Neural cell (in vitro differentiated cells): ENCODE measurements at regions not wholly inside any gene's neighbourhood (a gene's known extent, or its start where the extent isn't known, plus 50 kb on each side); places are given as distances from the start of the nearest gene placed in this dataset.

ENCODE experiments used
- H2AFZ ChIP-seq: fragments of 200-600, 300-800 bp; sonication (generic), shearing (Covaris generic); 2 replicates; pipeline ENCODE4 v1.6.0; 2014; ENCODE audit warnings: low read depth, mild to moderate bottlenecking, antibody characterized with exemption, low read length, moderate library complexity
- H3F3A ChIP-seq: fragments of 200-600 bp; shearing (Covaris generic); 2 replicates; pipeline ENCODE4 v1.6.1; 2016; ENCODE audit warnings: mild to moderate bottlenecking, moderate library complexity, mixed read lengths, antibody characterized with exemption, low read length; ENCODE audit not compliant: insufficient read depth, poor library complexity, severe bottlenecking
- H3K27ac ChIP-seq: fragments of 200-600, 300-800 bp; sonication (generic), shearing (Covaris generic); 2 replicates; pipeline ENCODE4 v1.5.1; 2014; ENCODE audit warnings: mild to moderate bottlenecking, low read length, moderate library complexity
- H3K27me3 ChIP-seq: fragments of 300-800, 200-600 bp; sonication (generic), shearing (Covaris generic); 2 replicates; pipeline ENCODE4 v1.6.0; 2014; ENCODE audit warnings: mild to moderate bottlenecking, low read depth, low read length, moderate library complexity; ENCODE audit not compliant: insufficient read depth
- H3K36me3 ChIP-seq: fragments of 300-800, 200-600 bp; sonication (generic), shearing (Covaris generic); 2 replicates; pipeline ENCODE4 v1.5.1; 2014; ENCODE audit warnings: mild to moderate bottlenecking, antibody characterized with exemption, low read length, moderate library complexity; ENCODE audit not compliant: insufficient read depth
- H3K4me2 ChIP-seq: fragments of 300-800, 200-600 bp; sonication (generic), shearing (Covaris generic); 2 replicates; pipeline ENCODE4 v1.6.0; 2014; ENCODE audit warnings: mild to moderate bottlenecking, low read length
- H3K4me3 ChIP-seq: fragments of 300-800, 200-600 bp; sonication (generic), shearing (Covaris generic); 2 replicates; pipeline ENCODE4 v1.5.1; 2014; ENCODE audit warnings: mild to moderate bottlenecking, low read length, moderate library complexity
- H3K79me2 ChIP-seq: fragments of 200-600 bp; shearing (Covaris generic); replicated peaks from 2 replicates; pipeline ENCODE4 v1.6.0; 2014; ENCODE audit warnings: mild to moderate bottlenecking, low read length, moderate library complexity; ENCODE audit not compliant: insufficient read depth
- H3K9ac ChIP-seq: fragments of 300-800, 200-600 bp; sonication (generic), shearing (Covaris generic); 2 replicates; pipeline ENCODE4 v1.6.1; 2016; ENCODE audit warnings: mild to moderate bottlenecking, low read length, mixed read lengths
- H3K9me2 ChIP-seq: fragments of 200-600 bp; shearing (Covaris generic); 2 replicates; pipeline ENCODE4 v1.6.1; 2016; ENCODE audit warnings: mild to moderate bottlenecking, low read length, mixed read lengths; ENCODE audit not compliant: insufficient read depth
- H3K9me3 ChIP-seq: fragments of 200-600, 300-800 bp; sonication (generic), shearing (Covaris generic); 2 replicates; pipeline ENCODE4 v1.6.1; 2016; ENCODE audit warnings: mild to moderate bottlenecking, mixed run types, low read length, moderate library complexity, mixed read lengths
- H4K20me1 ChIP-seq: fragments of 200-600 bp; shearing (Covaris generic); 2 replicates; pipeline ENCODE4 v1.6.1; 2016; ENCODE audit warnings: mild to moderate bottlenecking, mixed run types; ENCODE audit not compliant: insufficient read depth
- EP300 ChIP-seq: fragments of 450-650 bp; conservative IDR thresholded peaks from 2 replicates; pipeline ENCODE4 v1.6.1; 2014; ENCODE audit warnings: antibody characterized with exemption, mild to moderate bottlenecking, moderate library complexity; ENCODE audit not compliant: poor library complexity, severe bottlenecking
- EZH2 ChIP-seq: fragments of 200-600, 300-800 bp; shearing (Covaris generic), sonication (generic); IDR thresholded peaks from 2 replicates; pipeline ENCODE4 v1.6.1; 2014; ENCODE audit warnings: antibody characterized with exemption, low read length, borderline replicate concordance, mild to moderate bottlenecking; ENCODE audit not compliant: insufficient read depth, poor library complexity, severe bottlenecking
- MXI1 ChIP-seq: fragments of 450-650 bp; conservative IDR thresholded peaks from 2 replicates; pipeline ENCODE4 v1.6.1; 2014; ENCODE audit warnings: antibody characterized with exemption, mild to moderate bottlenecking; ENCODE audit not compliant: poor library complexity, severe bottlenecking
- POLR2AphosphoS5 ChIP-seq: IDR thresholded peaks from 2 replicates; pipeline ENCODE4 v1.6.1; 2012
- RAD21 ChIP-seq: fragments of 450-650 bp; conservative IDR thresholded peaks from 2 replicates; pipeline ENCODE4 v1.6.1; 2014; ENCODE audit warnings: antibody characterized with exemption, mild to moderate bottlenecking, moderate library complexity
- SMC3 ChIP-seq: fragments of 450-650 bp; conservative IDR thresholded peaks from 2 replicates; pipeline ENCODE4 v1.6.1; 2014; ENCODE audit warnings: antibody characterized with exemption, mild to moderate bottlenecking, moderate library complexity; ENCODE audit not compliant: poor library complexity
- TAF1 ChIP-seq: IDR thresholded peaks from 2 replicates; pipeline ENCODE4 v1.6.1; 2012; ENCODE audit warnings: low read depth
- TF ChIP-seq, protein P1 (sequence below): IDR thresholded peaks from 2 replicates; pipeline ENCODE4 v1.6.1; 2012; ENCODE audit warnings: borderline replicate concordance
- TF ChIP-seq, protein P2 (sequence below): fragments of 450-650 bp; IDR thresholded peaks from 2 replicates; pipeline ENCODE4 v1.5.1; 2014; ENCODE audit warnings: antibody characterized with exemption, mild to moderate bottlenecking, moderate library complexity; ENCODE audit not compliant: poor library complexity, severe bottlenecking

DNA sequence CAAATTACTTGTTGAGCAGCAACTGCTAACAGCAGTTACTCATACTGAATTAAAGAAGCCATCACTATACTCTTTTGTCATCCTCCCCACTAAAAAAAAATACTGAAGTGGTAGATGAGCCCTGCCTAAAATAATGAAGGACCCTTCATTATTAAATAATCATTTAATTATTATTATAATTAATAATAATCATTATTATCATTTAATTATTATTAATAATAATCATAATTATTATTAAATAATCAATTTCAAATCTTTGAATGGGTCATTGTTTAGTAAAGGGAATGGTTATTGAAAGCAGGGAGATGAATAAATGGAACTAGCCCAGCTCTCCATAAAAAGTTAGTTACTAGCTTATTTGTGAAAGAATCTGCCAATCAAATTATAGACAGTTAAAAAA lies 396.4 kb downstream of the NFIB start:
- Histone ChIP-seq H3K4me2 (no peak overlapping the region), H3K4me3 (no peak overlapping the region), H3K79me2 (no peaks in the 10 kb centered on the region), H3K9ac (no peak overlapping the region), H4K20me1 (no peaks in the 10 kb centered on the region), H3K9me3 (no peaks in the 10 kb centered on the region), H3K9me2 (no peaks in the 10 kb centered on the region), H3K36me3 (no peaks in the 10 kb centered on the region), H3F3A (no peaks in the 10 kb centered on the region), H3K27me3 (no peaks in the 10 kb centered on the region), H3K27ac (no peak overlapping the region), H2AFZ (no peak overlapping the region)
- TF ChIP-seq EZH2 (no peak), POLR2AphosphoS5 (no peak), EP300 (no peak), MXI1 (no peak), TAF1 (no peak), SMC3 (no peak)
- TF ChIP-seq, protein P1, sequence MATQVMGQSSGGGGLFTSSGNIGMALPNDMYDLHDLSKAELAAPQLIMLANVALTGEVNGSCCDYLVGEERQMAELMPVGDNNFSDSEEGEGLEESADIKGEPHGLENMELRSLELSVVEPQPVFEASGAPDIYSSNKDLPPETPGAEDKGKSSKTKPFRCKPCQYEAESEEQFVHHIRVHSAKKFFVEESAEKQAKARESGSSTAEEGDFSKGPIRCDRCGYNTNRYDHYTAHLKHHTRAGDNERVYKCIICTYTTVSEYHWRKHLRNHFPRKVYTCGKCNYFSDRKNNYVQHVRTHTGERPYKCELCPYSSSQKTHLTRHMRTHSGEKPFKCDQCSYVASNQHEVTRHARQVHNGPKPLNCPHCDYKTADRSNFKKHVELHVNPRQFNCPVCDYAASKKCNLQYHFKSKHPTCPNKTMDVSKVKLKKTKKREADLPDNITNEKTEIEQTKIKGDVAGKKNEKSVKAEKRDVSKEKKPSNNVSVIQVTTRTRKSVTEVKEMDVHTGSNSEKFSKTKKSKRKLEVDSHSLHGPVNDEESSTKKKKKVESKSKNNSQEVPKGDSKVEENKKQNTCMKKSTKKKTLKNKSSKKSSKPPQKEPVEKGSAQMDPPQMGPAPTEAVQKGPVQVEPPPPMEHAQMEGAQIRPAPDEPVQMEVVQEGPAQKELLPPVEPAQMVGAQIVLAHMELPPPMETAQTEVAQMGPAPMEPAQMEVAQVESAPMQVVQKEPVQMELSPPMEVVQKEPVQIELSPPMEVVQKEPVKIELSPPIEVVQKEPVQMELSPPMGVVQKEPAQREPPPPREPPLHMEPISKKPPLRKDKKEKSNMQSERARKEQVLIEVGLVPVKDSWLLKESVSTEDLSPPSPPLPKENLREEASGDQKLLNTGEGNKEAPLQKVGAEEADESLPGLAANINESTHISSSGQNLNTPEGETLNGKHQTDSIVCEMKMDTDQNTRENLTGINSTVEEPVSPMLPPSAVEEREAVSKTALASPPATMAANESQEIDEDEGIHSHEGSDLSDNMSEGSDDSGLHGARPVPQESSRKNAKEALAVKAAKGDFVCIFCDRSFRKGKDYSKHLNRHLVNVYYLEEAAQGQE, result no peak
- TF ChIP-seq, protein P2, sequence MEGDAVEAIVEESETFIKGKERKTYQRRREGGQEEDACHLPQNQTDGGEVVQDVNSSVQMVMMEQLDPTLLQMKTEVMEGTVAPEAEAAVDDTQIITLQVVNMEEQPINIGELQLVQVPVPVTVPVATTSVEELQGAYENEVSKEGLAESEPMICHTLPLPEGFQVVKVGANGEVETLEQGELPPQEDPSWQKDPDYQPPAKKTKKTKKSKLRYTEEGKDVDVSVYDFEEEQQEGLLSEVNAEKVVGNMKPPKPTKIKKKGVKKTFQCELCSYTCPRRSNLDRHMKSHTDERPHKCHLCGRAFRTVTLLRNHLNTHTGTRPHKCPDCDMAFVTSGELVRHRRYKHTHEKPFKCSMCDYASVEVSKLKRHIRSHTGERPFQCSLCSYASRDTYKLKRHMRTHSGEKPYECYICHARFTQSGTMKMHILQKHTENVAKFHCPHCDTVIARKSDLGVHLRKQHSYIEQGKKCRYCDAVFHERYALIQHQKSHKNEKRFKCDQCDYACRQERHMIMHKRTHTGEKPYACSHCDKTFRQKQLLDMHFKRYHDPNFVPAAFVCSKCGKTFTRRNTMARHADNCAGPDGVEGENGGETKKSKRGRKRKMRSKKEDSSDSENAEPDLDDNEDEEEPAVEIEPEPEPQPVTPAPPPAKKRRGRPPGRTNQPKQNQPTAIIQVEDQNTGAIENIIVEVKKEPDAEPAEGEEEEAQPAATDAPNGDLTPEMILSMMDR, result no peak

DNA sequence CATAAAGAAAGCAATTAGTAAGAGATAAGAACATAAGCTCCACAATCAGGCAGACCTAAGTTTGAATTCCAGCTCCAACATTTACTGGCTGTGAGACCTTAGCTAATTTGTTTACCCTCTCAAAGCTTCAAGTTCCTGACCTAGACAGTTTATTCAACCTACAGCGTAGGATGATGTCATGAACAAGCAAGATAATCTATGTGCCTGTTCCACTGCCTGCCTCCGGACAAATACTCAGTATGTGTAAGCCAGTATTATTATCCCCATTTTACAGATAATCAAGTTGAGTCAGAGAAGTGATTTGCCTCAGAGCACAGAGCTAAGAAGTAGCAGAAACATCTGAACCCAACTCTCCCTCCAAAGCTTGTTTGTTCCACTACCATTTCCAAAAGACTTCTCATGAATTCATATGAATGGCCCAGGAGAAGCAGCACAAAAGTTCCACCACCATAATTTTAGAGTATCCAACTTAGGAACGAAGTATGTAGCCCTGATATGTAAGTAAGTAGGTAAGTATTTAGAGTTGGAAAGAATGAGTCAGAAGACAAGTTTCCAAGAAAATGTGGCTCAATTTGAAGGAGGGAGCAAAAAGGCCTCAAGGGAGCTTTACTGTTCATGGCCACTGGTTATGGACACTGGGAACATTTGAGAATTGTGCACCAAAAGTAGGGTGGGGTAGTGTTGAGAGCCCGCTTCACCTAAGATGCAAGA lies 398.2 kb downstream of the NFIB start:
- Histone ChIP-seq H3K9me3 (no peaks in the 10 kb centered on the region), H3K4me2 (no peak overlapping the region), H3K79me2 (no peaks in the 10 kb centered on the region), H3K4me3 (no peak overlapping the region), H3K27me3 (no peaks in the 10 kb centered on the region), H3K36me3 (no peaks in the 10 kb centered on the region), H3K9me2 (no peaks in the 10 kb centered on the region), H3F3A (no peaks in the 10 kb centered on the region), H3K9ac (no peak overlapping the region), H2AFZ (no peak overlapping the region), H4K20me1 (no peaks in the 10 kb centered on the region), H3K27ac (no peak overlapping the region)
- no peak for TF ChIP-seq POLR2AphosphoS5
- TF ChIP-seq MXI1, result no peak
- TF ChIP-seq, protein P1, result no peak
- TF ChIP-seq EZH2, result no peak
- no peak for TF ChIP-seq RAD21
- TF ChIP-seq EP300, result no peak
- TF ChIP-seq, protein P2, result no peak
- no peak for TF ChIP-seq TAF1
- no peak for TF ChIP-seq SMC3
